OCI-M2 (cell line): ENCODE measurements at regions not wholly inside any gene's neighbourhood (a gene's known extent, or its start where the extent isn't known, plus 50 kb on each side); places are given as distances from the start of the nearest gene placed in this dataset.

Experiments
- DNase-seq: peaks from one replicate; lab custom pipeline; 2025; ENCODE audit not compliant: unreplicated experiment; lab: John Stamatoyannopoulos, UW

GRCh38 chr15:93570527-93570926, 481.5 kb upstream of the RGMA start:
- DNase-seq, result no peak

- DNase-seq, result no peak
Observed at GRCh38 chr15:93566762-93567161, 477.8 kb upstream of the RGMA start.

GRCh38 chr15:93565201-93565600, 476.2 kb upstream of the RGMA start:
- DNase-seq, result no peak

DNA sequence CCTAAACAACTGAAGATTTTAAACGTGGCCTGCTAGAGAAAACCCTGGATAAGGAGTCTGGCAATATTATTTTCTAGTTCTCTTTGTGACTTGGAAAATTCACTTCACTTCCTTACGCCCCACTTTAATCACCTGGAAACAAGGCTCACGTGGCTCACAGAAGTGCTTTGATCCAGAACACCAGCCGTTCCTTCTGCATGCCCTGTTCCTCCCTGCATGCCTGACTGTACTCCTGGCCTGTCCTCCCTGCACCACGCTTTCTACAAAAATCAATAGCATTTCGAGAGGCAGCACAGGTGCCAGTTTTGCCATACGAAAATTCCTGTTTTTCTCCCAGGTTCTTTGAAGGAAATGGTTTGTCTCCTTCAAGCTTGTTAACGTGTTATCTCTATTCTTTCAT, 474.2 kb upstream of the RGMA start:
- DNase-seq, result no peak

GRCh38 chr15:93562395-93563123, 473.5 kb upstream of the RGMA start:
- DNase-seq, result no peak

- DNase-seq, result no peak
Observed at GRCh38 chr15:93557696-93558095, 468.7 kb upstream of the RGMA start.

GRCh38 chr15:93553167-93553935, 464.3 kb upstream of the RGMA start:
- no peak for DNase-seq

GRCh38 chr15:93543093-93543492, 454.1 kb upstream of the RGMA start:
- no peak for DNase-seq

GRCh38 chr15:93527374-93528050, 438.5 kb upstream of the RGMA start:
- DNase-seq, result no peak

GRCh38 chr15:93524432-93524831, 435.4 kb upstream of the RGMA start:
- no peak for DNase-seq

GRCh38 chr15:93523481-93523880, 434.5 kb upstream of the RGMA start:
- DNase-seq, result no peak

- no peak for DNase-seq
Observed at GRCh38 chr15:93520206-93520605, 431.2 kb upstream of the RGMA start.

DNA sequence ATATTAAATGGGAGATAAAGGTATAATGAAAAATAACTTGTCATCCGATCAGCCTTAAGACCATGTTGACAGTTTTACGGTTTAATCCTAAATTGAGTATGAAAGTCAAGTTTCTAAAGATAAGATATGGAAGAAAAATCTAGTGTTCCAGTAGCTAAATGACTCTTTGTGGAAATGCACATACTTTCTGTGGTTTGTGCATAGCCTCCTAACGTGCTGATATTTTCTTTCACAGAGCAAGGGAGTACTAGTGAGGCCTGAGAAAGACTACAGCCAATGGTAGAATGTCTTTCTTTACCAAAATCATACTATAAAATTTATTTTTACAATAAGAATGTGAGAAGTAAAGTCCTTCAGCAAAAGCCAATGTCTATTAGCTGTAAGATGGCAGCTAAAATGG, 430.6 kb upstream of the RGMA start:
- no peak for DNase-seq

GRCh38 chr15:93517176-93517575, 428.2 kb upstream of the RGMA start:
- no peak for DNase-seq

- no peak for DNase-seq
Observed at GRCh38 chr15:93515256-93516051, 426.4 kb upstream of the RGMA start.

- no peak for DNase-seq
Observed at GRCh38 chr15:93506646-93507045, 417.6 kb upstream of the RGMA start.

DNA sequence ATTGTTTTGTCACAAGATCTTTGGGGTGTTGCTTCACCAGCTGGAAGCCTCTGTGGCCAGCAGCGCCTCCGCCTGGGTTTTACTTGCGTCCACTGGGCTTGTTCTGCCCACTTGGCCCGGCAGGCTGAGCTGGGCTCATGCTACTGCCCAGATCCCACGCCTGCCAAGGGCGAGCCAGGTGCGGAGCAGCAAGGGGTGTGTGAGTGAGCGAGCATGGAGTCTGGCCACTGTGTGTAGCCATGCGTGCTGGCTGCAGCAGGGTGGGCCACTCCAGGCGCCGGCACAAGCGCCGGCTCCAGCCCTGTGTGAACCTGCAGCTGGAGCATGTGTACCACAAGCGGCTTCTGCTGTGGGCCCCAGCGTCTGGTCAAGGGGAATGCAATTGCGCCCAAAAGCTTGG, 416.5 kb upstream of the RGMA start:
- DNase-seq, result no peak

DNA sequence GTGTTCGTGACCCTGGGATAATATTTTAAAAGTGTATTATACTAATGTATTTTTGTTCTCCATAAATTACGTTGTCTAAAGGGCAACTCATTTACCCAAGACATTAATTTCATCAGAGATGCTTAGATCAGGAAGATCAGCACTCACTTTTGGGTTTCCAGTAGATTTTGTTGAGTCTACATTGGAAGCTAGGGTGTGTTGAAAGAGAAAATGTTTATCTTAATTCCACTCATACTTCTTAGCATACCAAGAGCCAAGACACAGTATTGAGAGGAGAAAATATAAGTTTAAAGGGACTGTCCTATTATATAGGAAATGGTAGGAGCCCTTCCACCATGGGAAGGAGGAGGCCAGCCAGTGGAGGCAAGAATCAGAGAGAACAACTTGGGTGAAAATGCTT, 412.9 kb upstream of the RGMA start:
- no peak for DNase-seq

- no peak for DNase-seq
Observed at GRCh38 chr15:93500155-93500554, 411.1 kb upstream of the RGMA start.

- no peak for DNase-seq
Observed at GRCh38 chr15:93497291-93497690, 408.3 kb upstream of the RGMA start.

DNA sequence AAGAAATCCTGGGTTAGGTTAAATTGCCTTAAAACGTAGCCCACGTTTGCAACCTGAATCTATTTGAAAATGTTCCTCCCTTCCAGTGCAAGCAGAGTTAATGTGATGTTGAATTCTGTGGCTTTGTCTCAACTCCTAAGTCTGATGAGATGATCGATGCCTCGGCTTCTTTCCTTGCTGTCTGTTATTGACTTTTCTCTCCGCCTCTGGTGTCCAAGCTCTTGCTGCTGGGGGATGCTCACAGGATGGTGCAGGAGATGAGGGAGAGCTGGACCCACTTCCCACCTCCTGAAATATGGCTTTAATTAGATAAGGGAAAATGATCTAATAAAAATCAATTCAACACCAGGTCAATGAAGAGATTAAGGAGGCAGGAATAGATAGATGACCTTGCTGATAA, 407.9 kb upstream of the RGMA start:
- no peak for DNase-seq
